Loucy (cell line): ENCODE measurements at regions not wholly inside any gene's neighbourhood (a gene's known extent, or its start where the extent isn't known, plus 50 kb on each side); places are given as distances from the start of the nearest gene placed in this dataset.

Experiments used
- CTCF ChIP-seq: fragments of 200-600 bp; sonication (generic); conservative IDR thresholded peaks from 2 replicates; pipeline ENCODE4 v1.5.1; 2014; ENCODE audit warnings: mild to moderate bottlenecking, antibody characterized with exemption, low read length
- EZH2phosphoT487 ChIP-seq: fragments of 200-600 bp; IDR thresholded peaks from 2 replicates; pipeline ENCODE4 v1.6.1; 2018; ENCODE audit warnings: antibody characterized with exemption, mild to moderate bottlenecking, moderate library complexity, borderline replicate concordance

GRCh38 chr15:83379579-83379959 is 67.6 kb upstream of the SH3GL3 start:
- TF ChIP-seq CTCF (no peak), EZH2phosphoT487 (no peak)
